IMR-90 (cell line): ENCODE measurements at regions not wholly inside any gene's neighbourhood (a gene's known extent, or its start where the extent isn't known, plus 50 kb on each side); places are given as distances from the start of the nearest gene placed in this dataset.
A peak's percentile ranks its signal among the peaks of the same experiment; 100 is the strongest.

Source experiments
- ATAC-seq: fragments of 200-7000 bp; cut with Tn5 transposase; 2 replicates; pipeline ENCODE4 v1.9.1; 2020; ENCODE audit warnings: low read depth, mild to moderate bottlenecking, moderate library complexity
- BruUV-seq: library from RNA; stranded (reverse); fragments of 400-500 nt; replicated peaks from 2 replicates; lab custom pipeline; 2021; lab: Mats Ljungman, UMichigan
- CTCF ChIA-PET: fragments of 300-600 bp; formaldehyde crosslinking; extraction: SDS; loops from one replicate; lab custom pipeline; 2021; ENCODE audit warnings: antibody characterized with exemption; lab: Yijun Ruan, JAX
- POLR2A ChIA-PET: fragments of 300-600 bp; sonication (Branson Sonifier 250); formaldehyde crosslinking; loops from one replicate; lab custom pipeline; 2022; ENCODE audit warnings: antibody characterized with exemption; ENCODE audit not compliant: unreplicated experiment; lab: Charles Lee
- DNase-seq: peaks from one replicate; pipeline ENCODE4 v3.0.0; 2013
- H2AFZ ChIP-seq: replicated peaks from 2 replicates; pipeline ENCODE3; 2013; ENCODE audit warnings: low read length, mild to moderate bottlenecking; ENCODE audit not compliant: poor library complexity
- H2AK5ac ChIP-seq: 2 replicates; pipeline ENCODE4 v1.6.1; 2013; ENCODE audit warnings: low read depth, low read length, inconsistent platforms
- H2AK9ac ChIP-seq: replicated peaks from 2 replicates; pipeline ENCODE3; 2013; ENCODE audit warnings: mild to moderate bottlenecking, low read depth, low read length, moderate library complexity; ENCODE audit not compliant: poor library complexity
- H2BK120ac ChIP-seq: 2 replicates; pipeline ENCODE4 v1.6.1; 2013; ENCODE audit warnings: low read depth, low read length, inconsistent platforms
- H2BK15ac ChIP-seq: 3 replicates; pipeline ENCODE4 v1.6.1; 2013; ENCODE audit warnings: low read depth, low read length, inconsistent platforms
- H2BK20ac ChIP-seq: 2 replicates; pipeline ENCODE4 v1.6.1; 2013; ENCODE audit warnings: low read depth, mild to moderate bottlenecking, inconsistent platforms, low read length, moderate library complexity
- H2BK5ac ChIP-seq: 2 replicates; pipeline ENCODE4 v1.6.1; 2013; ENCODE audit warnings: mild to moderate bottlenecking, low read depth, low read length, inconsistent platforms; ENCODE audit not compliant: poor library complexity, severe bottlenecking
- H3K14ac ChIP-seq: replicated peaks from 2 replicates; pipeline ENCODE4 v1.6.1; 2013; ENCODE audit warnings: low read depth, low read length, inconsistent platforms
- H3K18ac ChIP-seq: 2 replicates; pipeline ENCODE4 v1.6.1; 2013; ENCODE audit warnings: low read depth, low read length, control low read depth
- H3K23ac ChIP-seq: 2 replicates; pipeline ENCODE4 v1.6.1; 2013; ENCODE audit warnings: low read depth, low read length, inconsistent platforms
- H3K27ac ChIP-seq: 2 replicates; pipeline ENCODE4 v1.5.1; 2013; ENCODE audit warnings: mild to moderate bottlenecking, control low read depth, low read length; ENCODE audit not compliant: insufficient read depth
- H3K27me3 ChIP-seq: 2 replicates; pipeline ENCODE4 v1.6.1; 2013; ENCODE audit warnings: low read length; ENCODE audit not compliant: control insufficient read depth, insufficient read depth
- H3K36me3 ChIP-seq: 2 replicates; pipeline ENCODE4 v1.6.1; 2013; ENCODE audit warnings: low read length, mixed read lengths; ENCODE audit not compliant: control insufficient read depth, insufficient read depth
- H3K4ac ChIP-seq: 2 replicates; pipeline ENCODE4 v1.6.1; 2013; ENCODE audit warnings: low read depth, low read length, inconsistent platforms
- H3K4me1 ChIP-seq: 2 replicates; pipeline ENCODE4 v1.6.1; 2013; ENCODE audit warnings: low read length, mixed read lengths; ENCODE audit not compliant: control insufficient read depth, insufficient read depth
- H3K4me2 ChIP-seq: 2 replicates; pipeline ENCODE4 v1.6.1; 2013; ENCODE audit warnings: low read depth, mild to moderate bottlenecking, control low read depth, low read length, moderate library complexity
- H3K4me3 ChIP-seq: 2 replicates; pipeline ENCODE4 v1.5.1; 2013; ENCODE audit warnings: low read depth, mild to moderate bottlenecking, control low read depth, low read length, moderate library complexity; ENCODE audit not compliant: insufficient read depth
- H3K56ac ChIP-seq: 2 replicates; pipeline ENCODE4 v1.6.1; 2013; ENCODE audit warnings: low read length, inconsistent platforms; ENCODE audit not compliant: insufficient read depth; ENCODE audit errors: extremely low read depth
- H3K79me1 ChIP-seq, 2 experiments: 2 replicates each; pipeline ENCODE4 v1.6.1; 2013; ENCODE audit warnings: low read length in 2 of 2, inconsistent platforms in 1 of 2, low read depth in 1 of 2
- H3K9ac ChIP-seq: 2 replicates; pipeline ENCODE4 v1.6.1; 2013; ENCODE audit warnings: low read depth, low read length, control low read depth
- H3K9me1 ChIP-seq: 2 replicates; pipeline ENCODE4 v1.6.1; 2013; ENCODE audit warnings: low read length, inconsistent platforms; ENCODE audit not compliant: insufficient read depth
- H3K9me3 ChIP-seq: 2 replicates; pipeline ENCODE4 v1.6.1; 2013; ENCODE audit warnings: low read length; ENCODE audit not compliant: control insufficient read depth, insufficient read depth
- H4K20me1 ChIP-seq: 2 replicates; pipeline ENCODE4 v1.6.1; 2013; ENCODE audit warnings: low read length, inconsistent platforms; ENCODE audit not compliant: insufficient read depth
- H4K5ac ChIP-seq: 2 replicates; pipeline ENCODE4 v1.6.1; 2013; ENCODE audit warnings: mild to moderate bottlenecking, low read depth, low read length, control low read depth
- H4K8ac ChIP-seq, 2 experiments: 2 replicates each; pipeline ENCODE4 v1.6.1; 2013; ENCODE audit warnings: low read depth in 2 of 2, low read length in 2 of 2, control low read depth in 1 of 2, inconsistent platforms in 1 of 2
- H4K91ac ChIP-seq: 2 replicates; pipeline ENCODE4 v1.6.1; 2013; ENCODE audit warnings: low read depth, low read length, inconsistent platforms; ENCODE audit not compliant: insufficient read depth
- BHLHE40 ChIP-seq: fragments of 150-350 bp; IDR thresholded peaks from 2 replicates; pipeline ENCODE4 v1.6.1; 2016; ENCODE audit warnings: mild to moderate bottlenecking, low read depth, low read length
- CEBPB ChIP-seq: IDR thresholded peaks from 2 replicates; pipeline ENCODE4 v1.6.1; 2012; ENCODE audit warnings: low read depth, low read length, improper control_type of control experiment
- CHD1 ChIP-seq: IDR thresholded peaks from 2 replicates; pipeline ENCODE4 v1.6.1; 2012; ENCODE audit warnings: low read depth, low read length, improper control_type of control experiment
- MAFK ChIP-seq: IDR thresholded peaks from 2 replicates; pipeline ENCODE4 v1.6.1; 2012; ENCODE audit warnings: low read depth, low read length, improper control_type of control experiment
- MAZ ChIP-seq: IDR thresholded peaks from 2 replicates; pipeline ENCODE4 v1.6.1; 2012; ENCODE audit warnings: low read depth, mild to moderate bottlenecking, low read length, improper control_type of control experiment, moderate library complexity, borderline replicate concordance
- MXI1 ChIP-seq: IDR thresholded peaks from 2 replicates; pipeline ENCODE4 v1.6.1; 2012; ENCODE audit warnings: low read depth, mild to moderate bottlenecking, low read length, moderate library complexity, borderline replicate concordance
- NFE2L2 ChIP-seq: fragments of 150-350 bp; IDR thresholded peaks from 2 replicates; pipeline ENCODE4 v1.6.1; 2016; ENCODE audit warnings: low read depth, mild to moderate bottlenecking, low read length
- POLR2A ChIP-seq: IDR thresholded peaks from 2 replicates; pipeline ENCODE4 v1.6.1; 2012; ENCODE audit warnings: mild to moderate bottlenecking, low read depth, low read length
- RCOR1 ChIP-seq: IDR thresholded peaks from 2 replicates; pipeline ENCODE4 v1.6.1; 2012; ENCODE audit warnings: mild to moderate bottlenecking, low read length, improper control_type of control experiment; ENCODE audit not compliant: insufficient replicate concordance
- RFX5 ChIP-seq: IDR thresholded peaks from 2 replicates; pipeline ENCODE4 v1.8.0; 2012; ENCODE audit warnings: low read depth, mild to moderate bottlenecking, low read length, moderate library complexity
- SMC3 ChIP-seq: fragments of 150-350 bp; IDR thresholded peaks from 2 replicates; pipeline ENCODE4 v1.6.1; 2016; ENCODE audit warnings: low read depth, mild to moderate bottlenecking, antibody characterized with exemption, low read length, moderate library complexity
- WGBS, 2 experiments: methylation state at CpG; one replicate each; pipeline versions ENCODE4 v1.1.5 to v1.1.7; 2013; ENCODE audit warnings: missing lambda C conversion rate in 2 of 2; ENCODE audit not compliant: insufficient read length in 1 of 2; ENCODE audit errors: extremely low coverage in 2 of 2; 5-methylcytosine and 5-hydroxymethylcytosine counted together
- dilution Hi-C: fragments of 300-500 bp; cut with HindIII; formaldehyde crosslinking; loops from one replicate; pipeline ENCODE4 v1.14.3; 2018; ENCODE audit warnings: low sequenced_read_pairs; ENCODE audit not compliant: unreplicated experiment
- in situ Hi-C: fragments of 300-500 bp; cut with MboI; formaldehyde crosslinking; loops from 3 replicates; pipeline ENCODE4 v1.14.3; 2019; ENCODE audit warnings: low sequenced_read_pairs, inconsistent platforms, mixed read lengths
- intact Hi-C: fragments of 100-400 bp; cut with micrococcal nuclease; formaldehyde crosslinking; loops from 2 replicates; pipeline ENCODE4 v1.10.0; 2022
- TF ChIP-seq, protein P1 (sequence below): fragments of 150-350 bp; IDR thresholded peaks from 2 replicates; pipeline ENCODE4 v1.6.1; 2016; ENCODE audit warnings: low read depth, mild to moderate bottlenecking, low read length, moderate library complexity, borderline replicate concordance
- TF ChIP-seq, protein P2 (sequence below): conservative IDR thresholded peaks from 2 replicates; pipeline ENCODE4 v1.5.1; 2012; ENCODE audit warnings: mild to moderate bottlenecking, low read depth, low read length, improper control_type of control experiment

DNA sequence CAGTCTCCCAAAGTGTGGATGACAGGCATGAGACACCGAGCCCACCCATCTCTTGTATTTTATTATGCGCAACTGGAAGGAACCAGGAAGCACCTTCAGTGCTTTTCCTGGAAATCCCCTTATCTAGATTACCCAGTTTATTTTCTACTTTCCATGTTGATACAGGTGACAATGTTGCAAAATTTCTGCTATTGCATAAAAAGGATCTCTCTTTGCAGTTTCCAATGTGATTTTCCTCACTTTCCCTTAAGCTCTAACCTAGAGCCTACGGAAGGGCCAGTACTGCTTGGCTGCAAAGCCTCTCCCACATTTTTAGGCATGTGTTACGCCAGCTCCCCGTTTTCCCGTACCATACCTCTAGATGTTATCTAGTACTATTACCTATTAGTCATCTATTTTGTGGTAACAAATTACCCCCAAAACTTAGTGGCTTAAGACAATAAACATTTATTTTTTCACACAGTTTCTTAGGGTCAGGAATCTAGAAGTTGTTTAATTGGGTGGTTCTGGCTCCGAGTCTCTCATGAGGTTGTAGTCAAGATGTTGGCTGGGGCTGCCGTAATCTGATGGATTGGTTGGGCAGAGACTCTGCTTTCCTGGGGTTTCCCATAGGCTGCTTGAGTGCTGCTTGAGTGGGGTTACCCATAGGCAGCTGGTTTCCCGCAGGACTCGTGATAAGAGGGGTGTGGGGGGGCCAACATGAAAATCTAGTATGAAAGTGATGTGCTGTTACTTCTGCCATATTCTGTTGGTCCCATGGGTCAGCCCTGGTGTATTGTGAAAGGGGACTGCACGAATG is 131.5 kb upstream of the HNRNPU start:
- intact Hi-C loops (no loop called here), in situ Hi-C loops (no loop called here), dilution Hi-C loops (no loop called here)
- ChIA-PET CTCF (interaction anchor here (1.1 kb wide), 1 partner anchor 47 kb away, joined by 3 read pairs; no protein-coding TSS in a partner anchor), POLR2A (no interaction called here)
- no peak overlapping the region for H2BK5ac ChIP-seq
- no peak overlapping the region for H3K4me2 ChIP-seq
- H3K27me3 ChIP-seq = no peaks in the 10 kb centered on the region
- peak overlapping the region; percentile 45 for H2AK9ac ChIP-seq
- H3K14ac ChIP-seq = no peak overlapping the region
- H3K27ac ChIP-seq = no peak overlapping the region
- H3K4ac ChIP-seq = no peak overlapping the region
- 90% methylated on average over 2 of the region's 11 CpGs; no CpG with 5 or more reads in 1 of the 2 experiments for WGBS, 2 experiments
- no peak overlapping the region for H4K8ac ChIP-seq
- H3K56ac ChIP-seq = no peak overlapping the region
- H3K4me1 ChIP-seq = no peaks in the 10 kb centered on the region
- H4K20me1 ChIP-seq = no peaks in the 10 kb centered on the region
- no peak overlapping the region for H3K9ac ChIP-seq
- TF ChIP-seq BHLHE40 = no peak
- TF ChIP-seq MAFK = no peak
- TF ChIP-seq, protein P1, sequence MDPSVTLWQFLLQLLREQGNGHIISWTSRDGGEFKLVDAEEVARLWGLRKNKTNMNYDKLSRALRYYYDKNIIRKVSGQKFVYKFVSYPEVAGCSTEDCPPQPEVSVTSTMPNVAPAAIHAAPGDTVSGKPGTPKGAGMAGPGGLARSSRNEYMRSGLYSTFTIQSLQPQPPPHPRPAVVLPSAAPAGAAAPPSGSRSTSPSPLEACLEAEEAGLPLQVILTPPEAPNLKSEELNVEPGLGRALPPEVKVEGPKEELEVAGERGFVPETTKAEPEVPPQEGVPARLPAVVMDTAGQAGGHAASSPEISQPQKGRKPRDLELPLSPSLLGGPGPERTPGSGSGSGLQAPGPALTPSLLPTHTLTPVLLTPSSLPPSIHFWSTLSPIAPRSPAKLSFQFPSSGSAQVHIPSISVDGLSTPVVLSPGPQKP = no peak
- no peak for TF ChIP-seq RCOR1
- TF ChIP-seq RFX5 = no peak
- TF ChIP-seq MAZ = no peak
- TF ChIP-seq NFE2L2 = no peak
- TF ChIP-seq, protein P2, sequence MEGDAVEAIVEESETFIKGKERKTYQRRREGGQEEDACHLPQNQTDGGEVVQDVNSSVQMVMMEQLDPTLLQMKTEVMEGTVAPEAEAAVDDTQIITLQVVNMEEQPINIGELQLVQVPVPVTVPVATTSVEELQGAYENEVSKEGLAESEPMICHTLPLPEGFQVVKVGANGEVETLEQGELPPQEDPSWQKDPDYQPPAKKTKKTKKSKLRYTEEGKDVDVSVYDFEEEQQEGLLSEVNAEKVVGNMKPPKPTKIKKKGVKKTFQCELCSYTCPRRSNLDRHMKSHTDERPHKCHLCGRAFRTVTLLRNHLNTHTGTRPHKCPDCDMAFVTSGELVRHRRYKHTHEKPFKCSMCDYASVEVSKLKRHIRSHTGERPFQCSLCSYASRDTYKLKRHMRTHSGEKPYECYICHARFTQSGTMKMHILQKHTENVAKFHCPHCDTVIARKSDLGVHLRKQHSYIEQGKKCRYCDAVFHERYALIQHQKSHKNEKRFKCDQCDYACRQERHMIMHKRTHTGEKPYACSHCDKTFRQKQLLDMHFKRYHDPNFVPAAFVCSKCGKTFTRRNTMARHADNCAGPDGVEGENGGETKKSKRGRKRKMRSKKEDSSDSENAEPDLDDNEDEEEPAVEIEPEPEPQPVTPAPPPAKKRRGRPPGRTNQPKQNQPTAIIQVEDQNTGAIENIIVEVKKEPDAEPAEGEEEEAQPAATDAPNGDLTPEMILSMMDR = no peak
- TF ChIP-seq MXI1 = no peak
- no peak for TF ChIP-seq POLR2A
- no peak for TF ChIP-seq CEBPB
- no peak for TF ChIP-seq SMC3
- no peak for TF ChIP-seq CHD1
- no peak overlapping the region for H3K23ac ChIP-seq
- DNase-seq (no peak), ATAC-seq (no peak)
- H3K4me3 ChIP-seq = no peak overlapping the region
- no peak overlapping the region for H2BK20ac ChIP-seq
- no peak overlapping the region for H4K5ac ChIP-seq
- peaks cover 0 to 8% of the 10 kb centered on the region in 2 experiments; a peak in 2 of 4 replicates for H3K79me1 ChIP-seq
- no TSS peak for BruUV-seq
- no peak overlapping the region for H2BK120ac ChIP-seq
- H3K9me1 ChIP-seq = no peaks in the 10 kb centered on the region
- H2BK15ac ChIP-seq = no peak overlapping the region
- H4K91ac ChIP-seq = no peak overlapping the region
- no peak overlapping the region for H2AFZ ChIP-seq
- peaks cover 3% of the 10 kb centered on the region; the same call in 1 of the 2 replicates for H3K9me3 ChIP-seq
- no peaks in the 10 kb centered on the region for H3K36me3 ChIP-seq
- no peak overlapping the region for H2AK5ac ChIP-seq
- no peak overlapping the region for H3K18ac ChIP-seq
